NCI-H2196 (cell line): ENCODE measurements at regions not wholly inside any gene's neighbourhood (a gene's known extent, or its start where the extent isn't known, plus 50 kb on each side); places are given as distances from the start of the nearest gene placed in this dataset.

ENCODE experiments used
- DNase-seq: peaks from one replicate; lab custom pipeline; 2025; ENCODE audit not compliant: unreplicated experiment; lab: John Stamatoyannopoulos, UW

DNA sequence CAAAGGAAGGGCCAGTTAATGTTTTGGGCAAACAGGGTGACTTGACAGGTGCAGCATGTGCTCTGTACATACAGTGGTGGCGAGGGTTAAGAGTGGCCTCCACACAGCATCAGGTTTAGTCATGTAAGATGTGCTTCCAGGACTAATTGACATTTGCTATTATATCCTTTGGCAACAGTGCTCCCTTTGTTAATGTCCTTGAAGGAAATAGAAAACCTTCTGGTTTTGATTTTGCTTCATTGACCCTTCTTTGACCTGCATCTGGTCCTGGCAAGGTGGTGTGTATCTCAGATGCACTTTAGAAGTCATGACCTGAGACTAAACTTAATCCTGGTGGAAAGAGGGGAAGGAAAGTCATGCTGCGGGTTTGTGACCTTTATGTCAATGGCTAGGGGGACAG, 440.0 kb downstream of the ENC1 start:
- DNase-seq = peak; percentile 64

DNA sequence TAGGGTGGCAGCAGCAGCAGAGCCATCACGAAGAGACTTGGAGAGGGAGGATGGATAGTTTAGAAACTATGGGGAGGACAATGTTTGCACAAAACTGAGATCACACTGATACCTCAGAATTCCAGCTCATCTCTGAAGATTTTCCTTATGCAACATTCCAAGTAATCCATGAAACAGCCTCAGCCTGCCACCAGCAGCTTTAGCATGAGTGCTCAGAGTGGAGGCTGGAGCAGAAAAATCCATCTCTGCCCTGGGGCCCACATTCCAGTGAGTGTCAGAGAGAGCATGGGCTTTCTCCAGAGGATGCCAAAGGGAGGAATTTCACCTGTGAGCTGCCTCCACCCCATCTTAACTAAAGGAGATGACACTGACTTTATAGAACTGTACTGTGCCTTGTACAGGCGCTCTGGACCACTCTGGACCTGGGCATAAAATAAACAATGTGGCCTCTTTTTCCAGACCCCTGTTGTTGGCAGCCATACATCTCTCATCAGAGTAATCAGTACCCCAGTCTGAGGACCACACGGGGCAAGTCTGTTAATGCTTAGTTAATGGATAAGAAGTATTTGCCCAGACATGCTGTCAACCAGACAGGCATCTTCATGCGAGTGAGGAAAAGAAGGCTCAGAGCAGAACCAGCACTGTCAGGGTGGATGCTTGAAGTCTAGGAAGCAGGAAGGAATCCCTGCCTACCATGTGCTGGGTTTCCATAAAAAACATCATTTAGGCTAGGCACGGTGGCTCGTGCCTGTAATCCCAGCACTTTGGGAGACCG, 440.9 kb downstream of the ENC1 start:
- no peak for DNase-seq

DNA sequence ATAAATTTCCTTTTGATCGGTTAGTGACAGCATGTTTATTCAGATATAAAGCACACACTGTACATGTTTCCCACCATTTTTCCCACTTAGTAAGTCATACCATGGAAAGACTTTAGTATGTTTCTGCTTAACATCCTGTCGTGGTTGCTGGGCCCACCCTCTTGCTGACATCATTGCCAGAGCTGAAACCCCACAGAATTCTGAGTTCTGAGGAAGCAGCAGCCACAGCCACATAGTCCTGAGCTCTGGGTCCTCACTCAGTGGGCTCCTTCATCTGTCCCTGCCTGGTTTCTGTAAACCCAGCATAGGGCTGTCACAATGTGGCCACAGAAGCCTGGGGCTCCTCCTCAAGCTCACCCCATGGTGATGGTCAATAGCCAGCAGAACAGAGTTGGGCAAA, 441.5 kb downstream of the ENC1 start:
- no peak for DNase-seq

DNA sequence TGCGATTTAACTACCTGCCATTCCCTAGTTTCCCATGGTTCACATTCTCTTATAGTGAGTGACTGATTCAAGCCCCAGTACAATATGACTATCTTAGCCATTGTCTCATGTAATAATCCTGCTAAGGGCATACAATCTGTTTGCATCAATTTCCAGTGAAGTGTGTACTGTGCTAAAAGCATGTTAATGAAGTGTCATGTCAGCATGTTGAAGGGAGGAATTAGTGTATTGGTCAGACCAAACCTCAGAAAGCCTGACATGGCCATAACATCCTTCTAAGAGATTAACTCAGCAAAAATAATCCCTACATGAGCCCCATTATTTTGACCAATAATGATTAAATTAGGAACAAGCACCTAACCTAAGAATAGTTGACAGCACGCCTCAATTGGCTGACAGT, 442.4 kb downstream of the ENC1 start:
- DNase-seq = no peak

DNA sequence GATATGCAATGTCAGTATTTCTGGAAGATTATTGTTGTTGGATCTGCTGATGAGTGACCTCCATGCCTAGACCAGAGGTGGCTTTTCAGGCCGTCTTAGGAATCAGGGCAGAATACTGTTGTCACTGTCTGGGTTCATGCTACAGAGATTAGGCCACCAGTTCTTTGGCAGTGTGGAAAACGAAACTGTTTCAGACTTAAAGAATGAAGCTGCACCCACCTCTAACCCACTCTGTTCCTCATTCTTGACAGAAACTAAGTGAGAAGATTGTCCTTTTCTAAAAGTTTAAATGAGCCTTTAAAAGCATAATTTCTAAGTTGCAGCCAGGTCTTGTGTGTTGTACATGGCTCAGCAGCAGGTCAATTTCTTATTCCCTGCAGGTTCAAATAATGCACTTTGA, 444.3 kb downstream of the ENC1 start:
- no peak for DNase-seq

DNA sequence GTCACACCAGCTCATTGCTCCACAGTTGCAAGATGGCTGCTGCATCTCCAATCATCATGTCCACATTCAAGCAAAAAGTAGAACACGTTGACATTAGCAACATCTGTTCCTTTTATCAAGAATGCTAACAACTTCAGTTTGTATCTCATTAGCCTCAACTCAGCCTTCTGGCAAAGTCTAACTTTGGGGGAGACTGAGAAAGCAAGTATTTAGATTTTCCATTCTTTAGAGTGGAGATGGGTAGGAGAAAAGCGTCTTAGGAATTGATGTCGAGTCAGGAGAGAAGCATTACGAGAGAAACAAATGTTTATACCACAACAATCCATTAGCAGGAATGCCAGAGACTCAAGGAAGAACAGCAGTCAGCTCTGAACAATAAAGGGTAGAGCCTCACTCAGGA, 446.3 kb downstream of the ENC1 start:
- no peak for DNase-seq

DNA sequence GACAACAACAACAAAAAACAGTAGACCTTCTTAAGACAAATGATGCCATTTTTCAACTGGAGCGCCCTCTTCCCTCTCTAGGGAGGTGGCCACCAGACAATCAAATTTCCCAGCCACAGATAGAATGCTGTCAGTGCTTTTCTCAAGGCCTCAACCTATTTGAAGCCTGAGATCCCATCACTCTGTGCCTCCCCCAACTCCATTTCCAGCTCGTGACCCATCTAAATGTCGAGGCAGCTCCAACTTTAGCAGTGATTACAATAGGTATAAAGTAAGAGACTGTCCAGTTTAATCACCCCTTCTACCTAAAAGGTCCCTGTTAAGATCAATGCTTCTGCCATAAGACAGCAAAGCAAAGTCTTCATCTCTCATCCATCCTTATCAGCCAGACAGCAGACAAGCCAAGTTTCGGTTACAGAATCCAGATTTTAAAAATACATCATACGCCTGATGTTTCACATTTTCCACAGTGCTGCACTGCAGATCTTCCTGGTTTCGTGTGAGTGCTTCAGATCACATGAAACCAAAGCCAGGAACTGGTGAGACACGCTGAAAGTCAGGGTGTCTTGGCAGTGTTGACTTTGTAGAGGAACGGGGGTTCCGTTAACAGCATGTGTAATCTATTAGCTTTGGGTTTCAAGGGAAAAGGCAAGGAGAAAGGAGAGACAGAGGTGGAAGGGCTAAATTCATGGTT, 447.8 kb downstream of the ENC1 start:
- DNase-seq = no peak

DNA sequence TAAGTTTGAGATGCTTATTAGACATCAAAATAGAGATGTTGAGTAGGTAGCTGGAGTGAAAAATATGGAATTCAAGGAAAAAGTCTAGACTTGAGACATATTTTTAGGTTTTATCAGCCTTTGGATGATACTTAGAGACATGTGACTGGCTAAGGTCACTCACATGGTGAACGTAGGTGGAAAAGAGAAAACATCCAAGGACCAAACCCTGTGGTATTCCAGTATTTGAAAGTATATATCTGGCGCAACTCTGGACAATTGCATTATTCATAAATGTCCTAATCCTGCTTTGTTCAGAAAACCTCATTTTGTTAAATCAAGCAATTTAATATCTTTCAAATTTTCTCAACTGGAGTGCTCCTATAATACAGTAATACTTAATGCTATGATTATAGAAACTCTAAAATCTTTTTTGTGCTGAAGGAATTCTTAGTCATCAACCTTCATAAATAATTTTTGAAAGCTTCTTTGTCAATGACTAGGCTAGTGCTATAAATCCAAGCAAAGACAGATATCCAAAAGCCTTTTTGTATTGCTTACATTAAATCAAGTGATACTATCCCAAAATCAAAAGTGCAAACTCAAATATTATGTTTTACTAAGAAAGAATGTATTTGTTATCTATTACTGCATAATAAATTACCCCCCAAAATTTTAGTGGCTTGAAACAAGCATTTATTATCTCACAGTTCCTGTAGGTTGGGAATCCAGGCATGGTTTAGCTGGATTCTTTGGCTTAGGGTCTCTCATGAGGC, 452.0 kb downstream of the ENC1 start:
- no peak for DNase-seq

DNA sequence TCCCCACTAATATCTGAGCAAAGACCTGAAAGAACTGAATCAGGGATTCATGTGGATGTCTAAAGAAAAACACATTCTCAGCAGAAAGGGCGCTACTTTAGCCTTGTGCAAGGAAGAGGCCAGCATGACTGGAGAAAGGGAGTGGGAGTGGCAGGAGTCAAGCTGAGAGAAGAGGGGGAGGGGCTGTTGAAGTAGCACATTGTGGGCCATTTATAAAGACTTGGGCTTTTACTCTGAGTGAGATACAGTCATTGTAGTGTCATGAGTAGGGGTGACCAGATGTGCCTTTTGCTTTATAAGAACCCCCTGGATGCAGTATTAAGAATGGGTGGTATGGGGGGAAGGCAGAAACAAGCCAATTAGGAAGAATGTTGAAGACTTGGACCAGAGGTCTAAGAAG, 452.8 kb downstream of the ENC1 start:
- DNase-seq = no peak

DNA sequence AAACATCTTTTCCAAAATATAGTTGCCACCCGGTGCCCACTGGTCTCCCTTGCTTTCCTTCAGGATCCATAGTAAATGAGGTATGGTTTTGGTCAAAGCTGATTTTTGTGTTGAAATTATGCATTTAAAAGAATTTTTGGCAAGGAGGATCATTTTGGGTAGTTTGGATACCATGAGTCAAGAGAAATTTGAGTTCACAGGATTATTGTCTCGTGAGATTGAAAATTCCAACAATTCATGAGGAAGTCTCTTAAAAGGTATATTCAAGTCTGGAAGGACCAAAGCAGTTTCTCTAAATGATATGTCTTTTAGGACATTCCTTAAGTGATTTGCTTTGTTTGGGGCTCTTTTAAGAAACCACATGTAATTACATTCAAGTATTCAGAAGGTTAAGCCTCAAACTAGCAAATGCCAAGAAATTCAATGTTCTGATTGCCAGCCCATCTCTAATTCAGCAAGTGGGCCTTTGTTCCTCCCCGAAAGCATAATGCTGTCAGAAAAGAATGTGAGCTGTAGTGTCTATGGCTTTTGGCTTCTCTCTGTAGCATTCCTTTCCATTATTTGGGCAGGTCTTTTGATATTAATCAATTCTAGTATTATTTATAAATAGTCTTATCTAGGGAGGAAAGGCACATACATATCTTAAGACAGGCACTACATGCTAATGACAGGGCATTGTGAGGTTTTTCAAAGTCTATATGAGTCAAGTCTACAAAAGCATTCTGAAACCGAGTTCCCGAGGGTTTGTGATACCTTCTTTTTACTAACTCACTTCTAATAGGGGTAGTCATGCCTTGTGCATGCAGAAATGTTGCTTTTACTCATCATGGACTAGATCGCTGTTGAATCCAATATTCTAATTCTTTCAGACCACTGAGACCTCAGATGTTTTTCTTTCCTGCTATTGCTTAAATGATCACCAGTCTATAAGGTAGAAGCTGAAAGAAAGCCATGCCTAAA, 453.9 kb downstream of the ENC1 start:
- DNase-seq = no peak

DNA sequence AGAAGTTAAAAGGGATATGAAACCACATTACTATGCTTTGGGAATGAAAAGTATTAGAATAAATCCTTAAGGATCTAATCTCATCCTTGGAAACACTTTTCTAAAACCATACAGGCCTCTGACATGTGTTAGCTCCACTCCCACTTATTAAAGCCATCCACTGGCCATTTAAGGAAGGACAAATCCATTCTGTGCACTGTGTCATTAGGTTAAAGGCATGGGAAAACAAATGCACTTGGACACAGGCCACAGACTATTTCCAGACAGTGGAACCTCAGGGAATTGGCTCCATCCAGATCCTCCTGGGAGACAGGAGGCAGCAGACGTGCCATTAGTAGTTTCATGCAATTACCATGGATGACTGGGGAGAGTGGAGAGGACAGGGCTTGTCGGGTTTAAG, 454.9 kb downstream of the ENC1 start:
- DNase-seq = no peak

DNA sequence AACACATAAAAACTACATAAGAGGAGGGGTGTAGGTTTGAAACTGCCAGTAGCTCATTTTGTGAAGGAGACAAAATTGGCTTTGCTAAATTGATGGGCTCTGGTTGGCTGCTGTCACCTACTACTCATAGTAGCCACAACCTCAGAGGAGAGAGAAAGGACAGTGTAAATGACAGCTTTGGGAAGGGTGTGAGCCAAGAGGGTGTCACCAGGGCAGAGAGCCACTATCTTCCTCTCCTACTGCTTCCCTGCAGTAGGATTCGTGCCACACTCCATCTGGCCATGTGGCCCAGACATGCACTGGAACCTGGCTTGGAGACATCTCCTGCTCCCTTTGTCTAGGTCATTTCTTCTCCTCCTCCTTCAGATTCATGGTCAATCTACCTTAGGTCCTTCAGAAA, 455.9 kb downstream of the ENC1 start:
- no peak for DNase-seq

DNA sequence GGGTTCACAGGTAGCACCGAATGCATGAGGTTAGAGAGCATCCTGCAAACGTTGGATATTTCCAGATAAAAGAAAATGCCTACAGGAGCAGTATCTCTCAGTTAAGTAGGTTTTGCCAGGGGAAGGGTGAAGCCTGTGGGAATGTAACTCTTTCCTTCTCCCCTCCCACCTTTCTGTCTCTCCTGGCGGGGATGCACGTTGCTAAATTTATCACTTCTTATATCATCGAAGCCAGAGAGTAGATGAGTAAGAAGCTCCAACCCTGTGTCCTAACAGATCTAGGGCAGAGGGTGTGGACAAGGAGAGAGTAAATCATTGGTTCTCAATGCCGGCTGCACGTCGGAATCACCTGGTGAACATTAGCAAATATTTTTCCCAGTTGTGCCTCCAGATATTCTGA, 457.5 kb downstream of the ENC1 start:
- no peak for DNase-seq

DNA sequence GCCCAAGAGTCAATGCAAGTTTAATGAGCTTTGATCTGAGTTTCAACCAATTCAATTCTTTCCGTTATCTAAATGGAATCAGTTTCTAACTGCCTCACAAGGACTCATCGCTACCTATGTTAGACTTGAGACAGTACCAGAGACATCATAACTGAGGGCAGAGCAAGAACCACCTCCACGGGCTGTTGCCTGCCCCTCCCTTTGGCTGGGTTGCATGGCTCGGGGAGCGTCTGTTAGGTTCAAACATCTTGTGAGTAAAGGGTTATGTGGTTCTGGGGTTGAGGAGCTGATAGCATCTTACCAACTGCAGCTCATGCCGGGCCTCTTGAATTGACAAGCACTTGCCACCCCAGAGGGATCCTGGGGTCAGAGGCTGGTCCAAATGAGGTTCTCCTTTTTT, 457.9 kb downstream of the ENC1 start:
- no peak for DNase-seq

DNA sequence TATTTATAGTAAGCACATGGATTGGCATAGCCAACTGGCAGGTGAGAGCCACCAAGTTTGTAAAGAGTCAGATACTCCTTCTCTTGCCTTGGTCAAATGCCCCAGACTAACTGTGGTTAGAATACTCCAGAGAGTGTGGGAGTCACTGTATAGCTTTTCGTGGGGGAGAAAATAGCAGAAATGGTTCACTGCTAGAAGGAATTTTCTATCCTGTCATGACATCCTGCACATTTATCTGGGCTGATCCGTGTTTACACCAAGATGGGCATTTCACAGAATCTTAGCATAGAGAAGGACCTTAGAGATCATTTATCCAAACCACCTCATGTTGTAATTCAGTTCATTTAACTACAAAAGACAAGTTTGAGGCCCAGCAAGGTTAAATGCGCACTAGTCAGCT, 460.8 kb downstream of the ENC1 start:
- no peak for DNase-seq

DNA sequence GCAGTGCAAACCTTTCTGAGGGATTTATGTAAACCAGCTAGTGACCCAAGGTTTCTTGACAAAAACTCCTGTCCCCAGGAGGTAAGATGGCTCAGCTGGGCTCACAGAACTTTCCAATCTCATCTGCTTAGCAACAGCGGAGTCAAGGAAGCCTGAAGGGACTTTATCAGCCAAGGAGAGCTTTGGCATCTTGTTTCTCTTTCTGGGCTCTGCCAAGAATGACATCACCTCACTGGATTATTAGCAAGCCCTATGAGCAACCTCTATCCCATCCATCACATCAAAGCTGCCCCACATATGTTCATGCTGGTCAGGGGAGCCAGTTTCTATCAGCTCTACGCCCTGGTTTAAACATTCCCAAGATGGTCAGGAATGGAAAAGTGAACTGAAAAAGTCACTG, 461.3 kb downstream of the ENC1 start:
- DNase-seq = peak; percentile 13

DNA sequence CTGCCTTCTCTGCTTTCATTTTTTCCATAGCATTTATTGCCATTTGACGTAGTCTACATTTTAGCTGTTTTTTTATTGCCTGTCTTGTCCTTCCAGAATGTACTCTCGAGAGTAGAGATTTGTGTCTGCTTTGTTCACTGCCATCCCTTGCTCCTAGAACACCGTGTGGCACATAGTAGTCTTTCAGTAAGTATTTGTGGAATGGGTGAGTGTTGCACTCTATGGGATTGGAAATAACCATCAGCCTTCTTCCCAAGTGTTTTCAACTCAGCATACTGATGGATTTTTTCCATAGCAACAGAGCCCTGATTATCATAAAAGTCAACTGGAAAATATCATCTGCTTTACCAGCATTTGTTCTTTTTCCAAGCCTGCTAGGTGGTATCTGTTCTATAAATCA, 462.6 kb downstream of the ENC1 start:
- no peak for DNase-seq

DNA sequence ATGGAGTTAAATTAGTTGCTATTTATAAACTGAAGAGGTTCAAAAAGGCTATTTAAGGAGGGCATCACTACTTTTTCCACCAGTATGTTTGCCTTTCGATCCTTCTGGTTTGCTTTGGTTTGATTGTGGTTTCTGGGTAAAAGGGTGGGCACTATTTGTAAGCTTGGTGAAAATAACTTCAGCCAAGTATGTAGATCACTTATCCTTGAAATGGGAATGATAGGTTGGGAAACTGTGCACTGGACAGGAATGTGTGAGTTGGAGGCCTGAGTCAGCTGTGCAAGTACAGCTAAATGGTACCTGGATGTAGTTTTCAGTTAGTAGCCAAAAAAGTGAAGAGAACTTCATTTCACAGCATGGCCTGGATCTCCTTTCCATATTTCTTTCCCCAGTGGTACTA, 466.2 kb downstream of the ENC1 start:
- DNase-seq = no peak

DNA sequence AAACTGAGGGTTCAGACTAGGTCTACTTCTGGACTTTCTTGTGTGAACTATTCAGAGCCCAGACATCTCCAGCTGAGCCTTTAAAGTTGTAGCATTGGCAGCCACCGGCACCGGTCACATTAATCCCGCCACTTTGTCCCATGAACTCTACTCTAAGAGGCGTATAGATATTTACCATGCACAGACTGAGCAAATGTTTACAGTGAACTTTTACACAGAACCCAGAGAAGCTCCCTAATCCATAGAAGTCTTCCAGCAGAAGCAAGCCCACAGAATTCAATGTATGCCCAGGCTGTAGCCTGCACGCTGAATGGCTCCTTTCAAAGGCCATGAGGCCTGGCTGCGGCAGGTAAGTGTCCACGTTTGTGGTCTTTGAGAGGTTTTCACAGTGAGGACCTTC, 466.9 kb downstream of the ENC1 start:
- DNase-seq = no peak

DNA sequence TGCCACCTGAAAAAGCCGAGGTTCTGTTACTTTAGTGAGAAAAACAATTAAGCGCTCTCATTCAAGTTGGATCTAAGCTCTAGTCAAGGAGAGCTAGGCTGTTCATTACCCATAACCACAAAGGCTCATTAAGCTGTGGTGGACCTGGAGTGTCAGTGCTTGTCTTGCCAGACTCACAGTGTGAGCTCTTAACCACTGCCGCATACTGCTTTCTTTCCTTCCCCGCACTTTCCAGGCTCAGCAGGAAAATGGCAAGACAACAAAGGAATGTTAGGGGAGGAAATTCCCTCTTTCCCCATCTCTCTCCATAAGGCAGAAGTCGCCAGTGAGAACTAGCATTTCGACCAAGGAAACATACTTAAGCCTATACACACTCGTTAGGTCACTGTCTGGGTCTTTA, 467.3 kb downstream of the ENC1 start:
- DNase-seq = no peak

DNA sequence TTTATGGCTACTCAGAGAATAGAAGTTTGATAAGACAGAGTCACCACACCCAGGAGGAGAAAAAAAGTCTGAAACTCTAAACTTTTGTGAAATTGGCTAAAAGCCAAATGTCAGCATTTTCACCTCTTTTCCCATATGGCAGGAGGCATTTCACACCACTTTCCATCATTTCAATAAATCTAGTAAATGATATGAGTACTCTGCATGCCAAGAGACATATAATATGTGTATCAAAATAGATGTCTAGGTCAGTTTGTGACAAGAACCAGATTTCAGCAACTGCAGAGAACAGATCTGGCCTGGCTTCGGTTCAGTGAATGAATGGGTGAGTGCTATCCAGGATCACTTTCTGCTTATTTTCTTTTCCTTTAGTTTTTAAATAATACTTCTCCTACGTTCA, 470.8 kb downstream of the ENC1 start:
- DNase-seq = no peak
